Smooth muscle cell (in vitro differentiated cells): ENCODE measurements at regions not wholly inside any gene's neighbourhood (a gene's known extent, or its start where the extent isn't known, plus 50 kb on each side); places are given as distances from the start of the nearest gene placed in this dataset.

Source experiments
- DNase-seq: peaks from one replicate; lab custom pipeline; 2025; ENCODE audit not compliant: unreplicated experiment; lab: John Stamatoyannopoulos, UW
- H2AFZ ChIP-seq: fragments of 200-600 bp; sonication (generic); 2 replicates; pipeline ENCODE4 v1.6.0; 2016; ENCODE audit warnings: antibody characterized with exemption, low read depth, mild to moderate bottlenecking
- H3F3A ChIP-seq: fragments of 200-600 bp; sonication (generic); 2 replicates; pipeline ENCODE4 v1.6.0; 2017; ENCODE audit warnings: antibody characterized with exemption, low read depth
- H3K27ac ChIP-seq: fragments of 200-600 bp; sonication (generic); 2 replicates; pipeline ENCODE4 v1.5.1; 2016; ENCODE audit warnings: low read depth, mild to moderate bottlenecking
- H3K27me3 ChIP-seq: fragments of 200-600 bp; sonication (generic); 2 replicates; pipeline ENCODE4 v1.6.1; 2016; ENCODE audit warnings: low read depth, mild to moderate bottlenecking
- H3K36me3 ChIP-seq: fragments of 200-600 bp; sonication (generic); 2 replicates; pipeline ENCODE4 v1.5.1; 2016; ENCODE audit warnings: low read depth
- H3K4me1 ChIP-seq: fragments of 200-600 bp; sonication (generic); 2 replicates; pipeline ENCODE4 v1.5.1; 2016; ENCODE audit warnings: low read depth
- H3K4me2 ChIP-seq: fragments of 200-600 bp; sonication (generic); 2 replicates; pipeline ENCODE4 v1.6.0; 2016; ENCODE audit warnings: mild to moderate bottlenecking
- H3K4me3 ChIP-seq: fragments of 200-600 bp; sonication (generic); 2 replicates; pipeline ENCODE4 v1.5.1; 2016; ENCODE audit warnings: mild to moderate bottlenecking
- H3K79me2 ChIP-seq: fragments of 200-600 bp; sonication (generic); 2 replicates; pipeline ENCODE4 v1.6.0; 2016; ENCODE audit warnings: low read depth, mild to moderate bottlenecking
- H3K9ac ChIP-seq: fragments of 200-600 bp; sonication (generic); 2 replicates; pipeline ENCODE4 v1.6.0; 2016; ENCODE audit warnings: low read depth
- H3K9me3 ChIP-seq: fragments of 200-600 bp; sonication (generic); replicated peaks from 2 replicates; pipeline ENCODE4 v1.5.1; 2016; ENCODE audit warnings: low read depth
- H4K20me1 ChIP-seq: fragments of 200-600 bp; sonication (generic); 2 replicates; pipeline ENCODE4 v1.6.0; 2016; ENCODE audit warnings: low read depth
- WGBS: methylation state at CpG from one replicate; pipeline ENCODE4 v1.1.7; 2016; ENCODE audit warnings: low lambda C conversion rate; 5-methylcytosine and 5-hydroxymethylcytosine counted together
- TF ChIP-seq, protein P1 (sequence below): fragments of 200-600 bp; sonication (generic); IDR thresholded peaks from 2 replicates; pipeline ENCODE4 v1.5.1; 2017; ENCODE audit warnings: borderline replicate concordance, mild to moderate bottlenecking, antibody characterized with exemption; ENCODE audit not compliant: insufficient read depth, poor library complexity, severe bottlenecking

DNA sequence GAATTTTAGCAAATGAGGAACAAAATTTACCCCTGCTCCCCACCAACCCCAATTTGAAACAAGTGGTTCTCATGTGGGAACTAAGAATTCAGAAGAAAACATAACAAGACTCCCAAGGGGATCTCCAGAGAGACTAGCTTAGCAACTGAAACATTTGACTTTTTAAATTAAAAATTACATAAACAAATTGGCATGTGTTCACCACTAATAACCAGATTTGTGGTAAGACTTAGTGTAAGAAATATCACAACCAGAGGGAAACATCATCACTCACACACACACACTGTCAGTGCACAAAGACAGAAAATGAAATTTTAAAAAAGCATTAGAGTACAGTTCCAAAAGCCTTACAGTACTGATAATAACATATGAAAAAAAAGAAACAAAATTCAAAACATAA, 348.8 kb downstream of the CGGBP1 start:
- TF ChIP-seq, protein P1, sequence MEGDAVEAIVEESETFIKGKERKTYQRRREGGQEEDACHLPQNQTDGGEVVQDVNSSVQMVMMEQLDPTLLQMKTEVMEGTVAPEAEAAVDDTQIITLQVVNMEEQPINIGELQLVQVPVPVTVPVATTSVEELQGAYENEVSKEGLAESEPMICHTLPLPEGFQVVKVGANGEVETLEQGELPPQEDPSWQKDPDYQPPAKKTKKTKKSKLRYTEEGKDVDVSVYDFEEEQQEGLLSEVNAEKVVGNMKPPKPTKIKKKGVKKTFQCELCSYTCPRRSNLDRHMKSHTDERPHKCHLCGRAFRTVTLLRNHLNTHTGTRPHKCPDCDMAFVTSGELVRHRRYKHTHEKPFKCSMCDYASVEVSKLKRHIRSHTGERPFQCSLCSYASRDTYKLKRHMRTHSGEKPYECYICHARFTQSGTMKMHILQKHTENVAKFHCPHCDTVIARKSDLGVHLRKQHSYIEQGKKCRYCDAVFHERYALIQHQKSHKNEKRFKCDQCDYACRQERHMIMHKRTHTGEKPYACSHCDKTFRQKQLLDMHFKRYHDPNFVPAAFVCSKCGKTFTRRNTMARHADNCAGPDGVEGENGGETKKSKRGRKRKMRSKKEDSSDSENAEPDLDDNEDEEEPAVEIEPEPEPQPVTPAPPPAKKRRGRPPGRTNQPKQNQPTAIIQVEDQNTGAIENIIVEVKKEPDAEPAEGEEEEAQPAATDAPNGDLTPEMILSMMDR: no peak
- Histone ChIP-seq H4K20me1 (no peaks in the 10 kb centered on the region), H3K9ac (no peak overlapping the region), H3K4me3 (no peak overlapping the region), H3K27me3 (no peaks in the 10 kb centered on the region), H3K9me3 (no peaks in the 10 kb centered on the region), H2AFZ (no peak overlapping the region), H3K27ac (no peak overlapping the region), H3K36me3 (no peaks in the 10 kb centered on the region), H3K4me2 (no peak overlapping the region), H3K4me1 (no peaks in the 10 kb centered on the region), H3F3A (no peaks in the 10 kb centered on the region), H3K79me2 (no peaks in the 10 kb centered on the region)
- no peak for DNase-seq

DNA sequence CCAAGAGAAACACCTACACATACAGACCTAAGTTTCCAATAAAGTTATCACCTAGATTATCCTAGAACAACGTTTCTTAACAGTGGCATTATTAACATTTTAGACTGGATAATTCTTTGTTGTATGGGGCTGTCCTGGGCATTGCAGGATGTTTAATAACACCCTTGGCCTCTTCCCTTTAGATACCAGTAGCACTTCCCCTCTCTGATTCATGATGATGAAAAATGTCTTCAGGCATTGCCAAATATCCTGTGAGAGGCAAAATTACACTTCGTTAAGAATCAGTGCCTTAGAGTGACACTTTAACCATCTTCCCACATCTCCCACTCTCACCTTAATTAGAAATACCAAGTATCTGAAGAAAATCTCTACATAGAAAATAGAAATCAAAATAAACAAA, 352.6 kb downstream of the CGGBP1 start:
- Histone ChIP-seq H3K4me3 (no peak overlapping the region), H3K9me3 (no peaks in the 10 kb centered on the region), H3K27ac (no peak overlapping the region), H4K20me1 (no peaks in the 10 kb centered on the region), H3K9ac (no peak overlapping the region), H3F3A (no peaks in the 10 kb centered on the region), H3K4me1 (no peaks in the 10 kb centered on the region), H3K36me3 (no peaks in the 10 kb centered on the region), H3K4me2 (no peak overlapping the region), H3K27me3 (no peaks in the 10 kb centered on the region), H3K79me2 (no peaks in the 10 kb centered on the region), H2AFZ (no peak overlapping the region)
- DNase-seq: no peak
- TF ChIP-seq, protein P1: no peak
- 79% methylated on average over 2 of the region's 2 CpGs for WGBS

DNA sequence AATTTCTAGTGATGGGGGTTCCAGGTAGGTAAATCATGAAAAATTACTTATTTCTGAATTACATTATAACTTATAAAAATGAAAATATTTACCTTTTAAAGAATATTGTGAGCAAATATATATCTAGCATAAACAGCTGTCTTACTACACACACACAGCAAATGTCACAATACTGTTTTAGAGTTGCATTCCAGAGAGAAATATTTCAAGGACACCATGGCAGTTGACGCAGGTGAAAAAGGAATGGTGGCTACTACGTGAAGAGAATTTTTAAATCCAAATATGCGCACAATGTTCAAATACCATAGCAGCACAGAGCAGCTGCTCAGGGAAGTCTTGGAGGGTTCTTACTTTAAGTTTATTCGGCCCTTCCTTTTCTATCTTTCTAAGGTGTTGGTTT, 356.2 kb downstream of the CGGBP1 start:
- H3K9me3 ChIP-seq: no peaks in the 10 kb centered on the region
- TF ChIP-seq, protein P1: no peak
- no peak overlapping the region for H3K4me3 ChIP-seq
- 86% methylated on average over 4 of the region's 4 CpGs for WGBS
- H3K4me2 ChIP-seq: no peak overlapping the region
- H3F3A ChIP-seq: no peaks in the 10 kb centered on the region
- H4K20me1 ChIP-seq: no peaks in the 10 kb centered on the region
- H3K9ac ChIP-seq: no peak overlapping the region
- H2AFZ ChIP-seq: no peak overlapping the region
- H3K4me1 ChIP-seq: no peaks in the 10 kb centered on the region
- H3K79me2 ChIP-seq: no peaks in the 10 kb centered on the region
- DNase-seq: no peak
- H3K27ac ChIP-seq: no peak overlapping the region
- no peaks in the 10 kb centered on the region for H3K36me3 ChIP-seq
- H3K27me3 ChIP-seq: no peaks in the 10 kb centered on the region

DNA sequence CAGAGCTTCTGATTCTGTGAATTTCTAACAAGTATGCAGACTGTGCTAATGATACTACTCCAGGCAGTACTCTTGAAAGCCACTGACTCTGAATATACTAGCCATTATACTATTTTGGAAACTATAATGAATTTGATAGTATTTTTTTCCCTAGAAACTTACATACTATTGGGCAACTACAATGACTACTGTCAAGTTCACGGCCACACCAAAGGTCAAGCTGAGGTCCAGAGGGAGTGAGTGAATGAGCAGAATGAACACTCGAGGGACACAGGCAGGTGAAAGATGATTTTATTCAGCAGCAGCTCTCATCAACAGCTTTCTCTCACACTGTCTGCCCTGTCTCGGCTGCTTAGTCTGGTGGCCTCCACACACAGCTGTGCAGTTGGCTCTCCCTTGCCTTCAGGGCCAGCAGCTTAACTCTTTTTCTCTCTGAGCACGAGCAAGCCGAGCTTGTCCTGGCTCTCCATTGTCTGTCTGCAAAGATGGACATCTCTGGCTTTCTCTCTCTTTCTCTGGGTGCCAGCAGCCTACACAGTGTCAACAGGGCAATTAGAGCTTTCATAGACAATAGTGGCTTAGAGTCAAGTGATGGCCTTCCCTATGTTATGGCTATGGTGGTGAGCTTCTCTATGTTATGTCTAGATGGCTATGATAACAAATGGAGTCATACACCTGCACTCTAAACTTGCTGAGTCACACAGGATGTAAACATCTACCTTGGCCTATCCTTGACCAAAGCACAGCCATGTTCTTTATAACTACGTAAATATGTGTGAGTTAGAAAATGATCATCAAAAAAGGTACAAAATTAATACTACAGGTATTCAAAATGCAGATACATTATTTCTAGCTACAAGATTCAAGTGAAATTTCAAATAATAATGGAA, 362.4 kb downstream of the CGGBP1 start:
- DNase-seq: no peak
- TF ChIP-seq, protein P1: no peak
- H3K79me2 ChIP-seq: no peaks in the 10 kb centered on the region
- H3K27me3 ChIP-seq: no peaks in the 10 kb centered on the region
- WGBS: 78% methylated on average over 6 of the region's 6 CpGs
- H3K4me3 ChIP-seq: no peak overlapping the region
- no peak overlapping the region for H3K4me2 ChIP-seq
- no peaks in the 10 kb centered on the region for H3K4me1 ChIP-seq
- H3K9ac ChIP-seq: no peak overlapping the region
- no peak overlapping the region for H2AFZ ChIP-seq
- H3K9me3 ChIP-seq: no peaks in the 10 kb centered on the region
- H4K20me1 ChIP-seq: no peaks in the 10 kb centered on the region
- H3K27ac ChIP-seq: no peak overlapping the region
- no peaks in the 10 kb centered on the region for H3F3A ChIP-seq
- H3K36me3 ChIP-seq: no peaks in the 10 kb centered on the region
